HEK293 (cell line): ENCODE measurements at regions not wholly inside any gene's neighbourhood (a gene's known extent, or its start where the extent isn't known, plus 50 kb on each side); places are given as distances from the start of the nearest gene placed in this dataset.

ENCODE experiments used
- ATF2 ChIP-seq: fragments of 450-650 bp; formaldehyde crosslinking; IDR thresholded peaks from 2 replicates; pipeline ENCODE4 v1.5.1; 2016; ENCODE audit warnings: missing biosample characterization, missing genetic modification characterization, low read depth
- CTCF ChIP-seq: fragments of 450-650 bp; formaldehyde crosslinking; IDR thresholded peaks from 2 replicates; pipeline ENCODE4 v1.5.1; 2016; ENCODE audit warnings: missing biosample characterization, missing genetic modification characterization
- PBX3 ChIP-seq: sonication (generic); formaldehyde crosslinking; IDR thresholded peaks from 2 replicates; pipeline ENCODE4 v1.8.1; 2022; ENCODE audit warnings: mild to moderate bottlenecking, moderate library complexity, missing genetic modification reagents
- SALL2 ChIP-seq: fragments of 450-650 bp; formaldehyde crosslinking; IDR thresholded peaks from 2 replicates; pipeline ENCODE4 v1.5.0; 2017; ENCODE audit warnings: missing biosample characterization, mild to moderate bottlenecking, missing genetic modification characterization, borderline replicate concordance
- ZBTB44 ChIP-seq: fragments of 450-650 bp; IDR thresholded peaks from 2 replicates; pipeline ENCODE4 v1.5.1; 2018; ENCODE audit warnings: missing biosample characterization, mild to moderate bottlenecking, missing genetic modification characterization
- ZNF138 ChIP-seq: fragments of 450-650 bp; formaldehyde crosslinking; IDR thresholded peaks from 2 replicates; pipeline ENCODE4 v1.5.1; 2016; ENCODE audit warnings: missing biosample characterization, missing genetic modification characterization, borderline replicate concordance
- ZNF18 ChIP-seq: fragments of 450-650 bp; formaldehyde crosslinking; IDR thresholded peaks from 2 replicates; pipeline ENCODE4 v1.5.1; 2016; ENCODE audit warnings: missing biosample characterization, missing genetic modification characterization
- ZNF184 ChIP-seq: fragments of 450-650 bp; IDR thresholded peaks from 2 replicates; pipeline ENCODE4 v1.5.1; 2018; ENCODE audit warnings: missing biosample characterization, mild to moderate bottlenecking, missing genetic modification characterization
- ZNF2 ChIP-seq: fragments of 450-650 bp; formaldehyde crosslinking; IDR thresholded peaks from 2 replicates; pipeline ENCODE4 v1.5.1; 2016; ENCODE audit warnings: missing biosample characterization, missing genetic modification characterization
- ZNF274 ChIP-seq, 2 experiments: fragments of 200-500 bp in 1 of 2; fragments of 450-650 bp in 1 of 2; sonication (Bioruptor generic) in 1 of 2; formaldehyde crosslinking in 1 of 2; IDR thresholded peaks; 2 replicates each; pipeline versions ENCODE4 v1.5.1 to v1.6.1; 2014 to 2016; ENCODE audit warnings: borderline replicate concordance in 1 of 2, inconsistent platforms in 1 of 2, low read length in 1 of 2, missing biosample characterization in 1 of 2, missing genetic modification characterization in 1 of 2
- ZNF335 ChIP-seq: fragments of 450-650 bp; formaldehyde crosslinking; conservative IDR thresholded peaks from 2 replicates; pipeline ENCODE4 v1.5.1; 2016; ENCODE audit warnings: missing biosample characterization, missing genetic modification characterization
- ZNF416 ChIP-seq: fragments of 450-650 bp; formaldehyde crosslinking; IDR thresholded peaks from 2 replicates; pipeline ENCODE4 v1.5.1; 2016; ENCODE audit warnings: missing biosample characterization, missing genetic modification characterization
- ZNF776 ChIP-seq: fragments of 450-650 bp; formaldehyde crosslinking; IDR thresholded peaks from 2 replicates; pipeline ENCODE4 v1.5.0; 2017; ENCODE audit warnings: missing biosample characterization, missing genetic modification characterization, borderline replicate concordance
- ZNF785 ChIP-seq: fragments of 450-650 bp; formaldehyde crosslinking; IDR thresholded peaks from 2 replicates; pipeline ENCODE4 v1.5.1; 2016; ENCODE audit warnings: missing biosample characterization, missing genetic modification characterization

GRCh38 chr2:142681952-142682351 is 195.5 kb upstream of the KYNU start:
- TF ChIP-seq ZNF184 (no peak), PBX3 (CRISPR knock-in tag) (no peak), ZNF335 (tag by site-specific recombination) (no peak), ZNF416 (tag by site-specific recombination) (no peak), CTCF (tag by site-specific recombination) (no peak), ZNF138 (tag by site-specific recombination) (no peak), ZNF776 (no peak), ZNF18 (tag by site-specific recombination) (no peak), SALL2 (tag by site-specific recombination) (no peak), ZBTB44 (tag by site-specific recombination) (no peak), ZNF2 (tag by site-specific recombination) (no peak), ZNF785 (tag by site-specific recombination) (no peak), ATF2 (tag by site-specific recombination) (no peak), ZNF274 (IDR thresholded peaks at IDR 0.05; ENCODE audit: low read length) (no peak), ZNF274 (tag by site-specific recombination; IDR thresholded peaks at IDR 0.05; ENCODE audit: borderline replicate concordance) (no peak)
